HEK293 (cell line): ENCODE measurements at regions not wholly inside any gene's neighbourhood (a gene's known extent, or its start where the extent isn't known, plus 50 kb on each side); places are given as distances from the start of the nearest gene placed in this dataset.

Experiments used
- CTCF ChIA-PET: fragments of 350-600 bp; formaldehyde crosslinking; extraction: SDS; loops from one replicate; lab custom pipeline; 2021; ENCODE audit warnings: antibody characterized with exemption; lab: Yijun Ruan, JAX
- POLR2A ChIA-PET: fragments of 300-600 bp; formaldehyde crosslinking; extraction: SDS; loops from one replicate; lab custom pipeline; 2020; ENCODE audit warnings: antibody characterized with exemption, inconsistent platforms; lab: Yijun Ruan, JAX
- H3K27ac ChIP-seq: fragments of 200-500 bp; sonication (Bioruptor generic); 2 replicates; pipeline ENCODE4 v1.5.1; 2014; ENCODE audit warnings: low read depth, low read length, control low read depth, inconsistent platforms; ENCODE audit errors: extremely low read depth
- H3K36me3 ChIP-seq, 2 experiments: fragments of 200-500 bp in 1 of 2; sonication (Bioruptor generic) in 1 of 2; 1 replicate in 1 of 2; 2 replicates in 1 of 2; pipeline ENCODE4 v1.5.1; 2014 to 2017; ENCODE audit warnings: inconsistent platforms in 2 of 2, low read length in 2 of 2; ENCODE audit not compliant: control insufficient read depth in 2 of 2, insufficient read depth in 1 of 2
- H3K4me1 ChIP-seq: fragments of 200-500 bp; sonication (Bioruptor generic); 2 replicates; pipeline ENCODE4 v1.5.1; 2014; ENCODE audit warnings: mild to moderate bottlenecking, low read length, inconsistent platforms; ENCODE audit not compliant: control insufficient read depth, insufficient read depth
- H3K4me3 ChIP-seq: 2 replicates; pipeline ENCODE4 v1.5.1; 2011; ENCODE audit warnings: low read depth, mild to moderate bottlenecking, control low read depth, low read length, moderate library complexity
- H3K9me3 ChIP-seq: fragments of 200-500 bp; sonication (Bioruptor generic); 2 replicates; pipeline ENCODE4 v1.5.1; 2014; ENCODE audit warnings: low read depth, low read length, inconsistent platforms; ENCODE audit not compliant: control insufficient read depth, insufficient read depth
- GLIS2 ChIP-seq: fragments of 450-650 bp; formaldehyde crosslinking; IDR thresholded peaks from 2 replicates; pipeline ENCODE4 v1.5.1; 2016; ENCODE audit warnings: missing biosample characterization, missing genetic modification characterization
- HOXC10 ChIP-seq: sonication (generic); formaldehyde crosslinking; IDR thresholded peaks from 2 replicates; pipeline ENCODE4 v1.8.1; 2023; ENCODE audit warnings: mild to moderate bottlenecking, missing genetic modification reagents
- IKZF3 ChIP-seq: fragments of 450-650 bp; IDR thresholded peaks from 2 replicates; pipeline ENCODE4 v1.5.0; 2018; ENCODE audit warnings: missing biosample characterization, mild to moderate bottlenecking, missing genetic modification characterization, moderate library complexity
- KLF1 ChIP-seq: fragments of 450-650 bp; formaldehyde crosslinking; IDR thresholded peaks from 2 replicates; pipeline ENCODE4 v1.5.1; 2016; ENCODE audit warnings: missing biosample characterization, missing genetic modification characterization
- WT1 ChIP-seq: fragments of 450-650 bp; formaldehyde crosslinking; IDR thresholded peaks from 2 replicates; pipeline ENCODE4 v1.5.1; 2016; ENCODE audit warnings: missing biosample characterization, missing genetic modification characterization
- ZBTB8A ChIP-seq: fragments of 450-650 bp; formaldehyde crosslinking; IDR thresholded peaks from 2 replicates; pipeline ENCODE4 v1.5.1; 2016; ENCODE audit warnings: missing biosample characterization, missing genetic modification characterization
- ZFHX2 ChIP-seq: fragments of 450-650 bp; formaldehyde crosslinking; conservative IDR thresholded peaks from 2 replicates; pipeline ENCODE4 v1.5.1; 2016; ENCODE audit warnings: missing biosample characterization, missing genetic modification characterization
- ZNF157 ChIP-seq: fragments of 450-650 bp; formaldehyde crosslinking; IDR thresholded peaks from 2 replicates; pipeline ENCODE4 v1.5.1; 2016; ENCODE audit warnings: missing biosample characterization, missing genetic modification characterization
- ZNF2 ChIP-seq: fragments of 450-650 bp; formaldehyde crosslinking; IDR thresholded peaks from 2 replicates; pipeline ENCODE4 v1.5.1; 2016; ENCODE audit warnings: missing biosample characterization, missing genetic modification characterization
- ZNF394 ChIP-seq: fragments of 450-650 bp; formaldehyde crosslinking; IDR thresholded peaks from 2 replicates; pipeline ENCODE4 v1.5.1; 2016; ENCODE audit warnings: missing biosample characterization, missing genetic modification characterization, mild to moderate bottlenecking, moderate library complexity, borderline replicate concordance
- ZNF416 ChIP-seq: fragments of 450-650 bp; formaldehyde crosslinking; IDR thresholded peaks from 2 replicates; pipeline ENCODE4 v1.5.1; 2016; ENCODE audit warnings: missing biosample characterization, missing genetic modification characterization
- ZNF600 ChIP-seq: fragments of 450-650 bp; formaldehyde crosslinking; IDR thresholded peaks from 2 replicates; pipeline ENCODE4 v1.5.1; 2016; ENCODE audit warnings: missing biosample characterization, missing genetic modification characterization
- ZNF707 ChIP-seq: fragments of 450-650 bp; formaldehyde crosslinking; IDR thresholded peaks from 2 replicates; pipeline ENCODE4 v1.5.1; 2016; ENCODE audit warnings: missing biosample characterization, missing genetic modification characterization
- ZNF777 ChIP-seq: fragments of 450-650 bp; formaldehyde crosslinking; IDR thresholded peaks from 2 replicates; pipeline ENCODE4 v1.5.1; 2017; ENCODE audit warnings: missing biosample characterization, missing genetic modification characterization, borderline replicate concordance
- ZNF791 ChIP-seq: fragments of 450-650 bp; formaldehyde crosslinking; IDR thresholded peaks from 2 replicates; pipeline ENCODE4 v1.5.1; 2016; ENCODE audit warnings: missing biosample characterization, missing genetic modification characterization
- ZNF837 ChIP-seq: fragments of 450-650 bp; formaldehyde crosslinking; IDR thresholded peaks from 2 replicates; pipeline ENCODE4 v1.5.1; 2016; ENCODE audit warnings: missing biosample characterization, missing genetic modification characterization
- ZSCAN30 ChIP-seq: fragments of 450-650 bp; IDR thresholded peaks from 2 replicates; pipeline ENCODE4 v1.5.1; 2018; ENCODE audit warnings: missing biosample characterization, mild to moderate bottlenecking, missing genetic modification characterization, moderate library complexity
- TF ChIP-seq, protein P1 (sequence below): fragments of 450-650 bp; formaldehyde crosslinking; IDR thresholded peaks from 2 replicates; pipeline ENCODE4 v1.5.1; 2016; ENCODE audit warnings: missing biosample characterization, missing genetic modification characterization
- TF ChIP-seq, protein P2 (sequence below): fragments of 450-650 bp; IDR thresholded peaks from 2 replicates; pipeline ENCODE4 v1.5.1; 2018; ENCODE audit warnings: missing biosample characterization, missing genetic modification characterization
- TF ChIP-seq, protein P3 (sequence below): fragments of 450-650 bp; formaldehyde crosslinking; IDR thresholded peaks from 2 replicates; pipeline ENCODE4 v1.5.0; 2017; ENCODE audit warnings: missing biosample characterization, missing genetic modification characterization, borderline replicate concordance

DNA sequence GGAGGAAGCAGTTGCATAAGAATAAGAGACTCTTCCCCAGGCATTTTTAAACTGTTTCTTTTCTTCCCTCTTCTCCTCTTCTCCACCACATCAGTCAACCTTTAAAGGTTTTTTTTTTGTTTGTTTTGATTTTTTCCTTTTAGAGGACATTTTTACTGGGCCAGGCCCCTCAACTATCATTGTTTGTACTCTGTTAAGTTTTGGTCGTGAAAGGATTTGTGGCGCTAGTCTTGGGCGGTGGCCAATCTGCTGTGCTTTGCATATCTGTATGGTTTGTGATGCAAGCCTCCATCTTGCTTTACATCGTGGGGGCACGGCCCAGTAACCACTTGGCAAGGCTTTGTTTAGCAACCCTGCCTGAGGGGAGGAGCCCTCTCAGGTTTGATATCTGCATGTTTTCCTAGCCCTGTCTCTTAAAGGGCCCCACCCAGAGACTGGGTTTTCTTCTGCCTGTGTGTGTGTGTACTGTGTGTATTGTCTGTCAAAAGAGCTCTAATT, 101.9 kb upstream of the SLITRK2 start:
- H3K4me1 ChIP-seq = no peaks in the 10 kb centered on the region
- H3K27ac ChIP-seq = no peak overlapping the region
- no peaks in the 10 kb centered on the region for H3K9me3 ChIP-seq
- no peak overlapping the region for H3K4me3 ChIP-seq
- H3K36me3 ChIP-seq = no peaks in the 10 kb centered on the region
- ChIA-PET POLR2A (no interaction called here), CTCF (no interaction called here)
- no peak for TF ChIP-seq ZNF837
- TF ChIP-seq, protein P1, sequence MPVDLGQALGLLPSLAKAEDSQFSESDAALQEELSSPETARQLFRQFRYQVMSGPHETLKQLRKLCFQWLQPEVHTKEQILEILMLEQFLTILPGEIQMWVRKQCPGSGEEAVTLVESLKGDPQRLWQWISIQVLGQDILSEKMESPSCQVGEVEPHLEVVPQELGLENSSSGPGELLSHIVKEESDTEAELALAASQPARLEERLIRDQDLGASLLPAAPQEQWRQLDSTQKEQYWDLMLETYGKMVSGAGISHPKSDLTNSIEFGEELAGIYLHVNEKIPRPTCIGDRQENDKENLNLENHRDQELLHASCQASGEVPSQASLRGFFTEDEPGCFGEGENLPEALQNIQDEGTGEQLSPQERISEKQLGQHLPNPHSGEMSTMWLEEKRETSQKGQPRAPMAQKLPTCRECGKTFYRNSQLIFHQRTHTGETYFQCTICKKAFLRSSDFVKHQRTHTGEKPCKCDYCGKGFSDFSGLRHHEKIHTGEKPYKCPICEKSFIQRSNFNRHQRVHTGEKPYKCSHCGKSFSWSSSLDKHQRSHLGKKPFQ = no peak
- TF ChIP-seq ZBTB8A (tag by site-specific recombination) = no peak
- no peak for TF ChIP-seq ZNF157 (tag by site-specific recombination)

DNA sequence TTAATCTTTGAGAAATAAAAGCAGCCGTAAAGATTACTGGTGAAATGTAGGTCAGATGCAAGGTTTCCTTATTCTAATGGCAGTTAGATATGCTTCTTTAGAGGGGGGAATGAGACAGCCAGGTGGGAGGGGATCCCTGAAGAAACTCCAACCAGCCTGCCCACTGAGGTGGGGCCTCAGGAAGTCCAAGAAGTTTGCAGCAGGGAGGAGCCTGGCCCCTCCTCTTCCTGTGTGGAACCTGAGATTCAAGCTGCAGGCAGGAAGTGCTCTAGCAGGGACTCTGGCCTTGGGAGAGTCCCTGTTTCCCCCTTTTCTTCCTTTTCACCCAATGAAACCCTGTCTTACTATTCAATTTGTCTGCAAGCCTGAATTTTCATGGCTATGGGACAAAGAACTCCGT, 101.4 kb upstream of the SLITRK2 start:
- TF ChIP-seq ZNF791 (tag by site-specific recombination) = no peak
- TF ChIP-seq ZFHX2 (tag by site-specific recombination) = no peak
- TF ChIP-seq, protein P2, sequence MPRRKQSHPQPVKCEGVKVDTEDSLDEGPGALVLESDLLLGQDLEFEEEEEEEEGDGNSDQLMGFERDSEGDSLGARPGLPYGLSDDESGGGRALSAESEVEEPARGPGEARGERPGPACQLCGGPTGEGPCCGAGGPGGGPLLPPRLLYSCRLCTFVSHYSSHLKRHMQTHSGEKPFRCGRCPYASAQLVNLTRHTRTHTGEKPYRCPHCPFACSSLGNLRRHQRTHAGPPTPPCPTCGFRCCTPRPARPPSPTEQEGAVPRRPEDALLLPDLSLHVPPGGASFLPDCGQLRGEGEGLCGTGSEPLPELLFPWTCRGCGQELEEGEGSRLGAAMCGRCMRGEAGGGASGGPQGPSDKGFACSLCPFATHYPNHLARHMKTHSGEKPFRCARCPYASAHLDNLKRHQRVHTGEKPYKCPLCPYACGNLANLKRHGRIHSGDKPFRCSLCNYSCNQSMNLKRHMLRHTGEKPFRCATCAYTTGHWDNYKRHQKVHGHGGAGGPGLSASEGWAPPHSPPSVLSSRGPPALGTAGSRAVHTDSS = no peak
- TF ChIP-seq ZNF777 (tag by site-specific recombination) = no peak
- TF ChIP-seq KLF1 = no peak
- no peak for TF ChIP-seq ZNF416
- TF ChIP-seq GLIS2 (tag by site-specific recombination) = no peak
- no peak for TF ChIP-seq ZNF2 (tag by site-specific recombination)
- TF ChIP-seq WT1 (tag by site-specific recombination) = no peak
- TF ChIP-seq HOXC10 (CRISPR knock-in tag) = no peak
- no peak for TF ChIP-seq ZSCAN30
- TF ChIP-seq IKZF3 (tag by site-specific recombination) = no peak
- no peak for TF ChIP-seq ZNF394 (tag by site-specific recombination)
- TF ChIP-seq, protein P3, sequence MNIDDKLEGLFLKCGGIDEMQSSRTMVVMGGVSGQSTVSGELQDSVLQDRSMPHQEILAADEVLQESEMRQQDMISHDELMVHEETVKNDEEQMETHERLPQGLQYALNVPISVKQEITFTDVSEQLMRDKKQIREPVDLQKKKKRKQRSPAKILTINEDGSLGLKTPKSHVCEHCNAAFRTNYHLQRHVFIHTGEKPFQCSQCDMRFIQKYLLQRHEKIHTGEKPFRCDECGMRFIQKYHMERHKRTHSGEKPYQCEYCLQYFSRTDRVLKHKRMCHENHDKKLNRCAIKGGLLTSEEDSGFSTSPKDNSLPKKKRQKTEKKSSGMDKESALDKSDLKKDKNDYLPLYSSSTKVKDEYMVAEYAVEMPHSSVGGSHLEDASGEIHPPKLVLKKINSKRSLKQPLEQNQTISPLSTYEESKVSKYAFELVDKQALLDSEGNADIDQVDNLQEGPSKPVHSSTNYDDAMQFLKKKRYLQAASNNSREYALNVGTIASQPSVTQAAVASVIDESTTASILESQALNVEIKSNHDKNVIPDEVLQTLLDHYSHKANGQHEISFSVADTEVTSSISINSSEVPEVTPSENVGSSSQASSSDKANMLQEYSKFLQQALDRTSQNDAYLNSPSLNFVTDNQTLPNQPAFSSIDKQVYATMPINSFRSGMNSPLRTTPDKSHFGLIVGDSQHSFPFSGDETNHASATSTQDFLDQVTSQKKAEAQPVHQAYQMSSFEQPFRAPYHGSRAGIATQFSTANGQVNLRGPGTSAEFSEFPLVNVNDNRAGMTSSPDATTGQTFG (tag by site-specific recombination) = no peak
- TF ChIP-seq ZNF600 (tag by site-specific recombination) = no peak
- TF ChIP-seq ZNF707 (tag by site-specific recombination) = no peak
- ChIA-PET CTCF (no interaction called here), POLR2A (no interaction called here)
- H3K4me1 ChIP-seq = no peaks in the 10 kb centered on the region
- H3K9me3 ChIP-seq = no peaks in the 10 kb centered on the region
- no peaks in the 10 kb centered on the region for H3K36me3 ChIP-seq
- no peak overlapping the region for H3K27ac ChIP-seq
- no peak overlapping the region for H3K4me3 ChIP-seq
